GM12864 (cell line): ENCODE measurements at regions not wholly inside any gene's neighbourhood (a gene's known extent, or its start where the extent isn't known, plus 50 kb on each side); places are given as distances from the start of the nearest gene placed in this dataset.

Experiments used
- DNase-seq: peaks from one replicate; pipeline ENCODE4 v3.0.0-alpha.2; 2011; ENCODE audit warnings: low read depth
- H3K4me3 ChIP-seq: 2 replicates; pipeline ENCODE4 v1.5.1; 2011; ENCODE audit warnings: mild to moderate bottlenecking, low read depth, low read length, control low read depth
- CTCF ChIP-seq: IDR thresholded peaks from 2 replicates; pipeline ENCODE4 v1.5.1; 2011; ENCODE audit warnings: low read depth, mild to moderate bottlenecking, moderate library complexity, low read length, control low read depth, inconsistent platforms; ENCODE audit errors: missing control alignments

GRCh38 chrX:122168241-122168640, 1015.8 kb upstream of the GRIA3 start:
- TF ChIP-seq CTCF: no peak
- no peak for DNase-seq
- H3K4me3 ChIP-seq: no peak overlapping the region

- H3K4me3 ChIP-seq: no peak overlapping the region
- no peak for TF ChIP-seq CTCF
Measured at GRCh38 chrX:122184791-122185190, 999.3 kb upstream of the GRIA3 start.

GRCh38 chrX:122187069-122187713, 996.9 kb upstream of the GRIA3 start:
- no peak for DNase-seq
- no peak for TF ChIP-seq CTCF
- H3K4me3 ChIP-seq: no peak overlapping the region

More at GRCh38 chrX:122184791-122185190, 999.3 kb upstream of the GRIA3 start:
- DNase-seq: no peak

- TF ChIP-seq CTCF: no peak
- DNase-seq: no peak
- no peak overlapping the region for H3K4me3 ChIP-seq
Measured at GRCh38 chrX:122188751-122189150, 995.3 kb upstream of the GRIA3 start.

DNA sequence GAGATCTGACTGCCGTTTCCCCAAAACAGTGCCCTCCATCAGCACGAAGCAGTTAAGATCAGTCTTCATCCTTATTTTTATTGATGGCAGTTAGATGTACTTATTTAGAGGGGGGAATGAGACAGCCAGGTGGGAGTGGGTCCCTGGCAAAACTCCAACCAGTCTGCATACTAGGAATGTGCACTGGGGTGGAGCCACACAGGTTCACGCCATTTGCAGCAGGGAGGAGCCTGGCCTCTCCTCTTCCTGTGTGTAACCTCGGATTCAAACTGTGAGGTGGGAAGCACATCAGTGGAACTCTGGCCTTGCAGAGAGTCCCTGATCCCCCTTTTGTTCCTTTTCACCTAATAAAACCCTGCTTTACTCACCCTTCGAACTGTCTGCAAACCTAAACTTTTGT, 987.7 kb upstream of the GRIA3 start:
- TF ChIP-seq CTCF: no peak
- H3K4me3 ChIP-seq: no peak overlapping the region
- no peak for DNase-seq

- no peak overlapping the region for H3K4me3 ChIP-seq
- no peak for TF ChIP-seq CTCF
- DNase-seq: no peak
Measured at GRCh38 chrX:122203399-122203798, 980.7 kb upstream of the GRIA3 start.

DNA sequence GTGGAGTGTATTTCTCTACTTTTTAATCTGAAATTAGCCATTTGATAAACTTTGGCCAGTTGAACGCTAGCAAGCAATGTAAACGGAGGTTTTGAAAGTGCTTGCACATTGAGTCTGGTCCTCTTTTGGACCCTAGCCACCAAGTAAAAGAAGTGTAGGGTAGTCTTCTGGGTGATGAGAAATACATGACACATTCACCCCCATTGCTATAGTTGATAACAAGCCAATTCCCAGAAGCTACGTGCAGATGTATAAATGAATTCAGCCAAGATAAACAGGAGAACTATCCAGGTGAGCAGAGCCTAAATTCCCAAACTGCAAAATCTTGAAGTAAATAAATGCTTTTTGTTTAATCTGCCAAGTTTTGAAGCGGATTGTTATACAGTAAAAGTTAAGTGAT, 965.4 kb upstream of the GRIA3 start:
- TF ChIP-seq CTCF: no peak
- DNase-seq: no peak
- no peak overlapping the region for H3K4me3 ChIP-seq
